Fibroblast of mammary gland (primary cell): ENCODE measurements at regions not wholly inside any gene's neighbourhood (a gene's known extent, or its start where the extent isn't known, plus 50 kb on each side); places are given as distances from the start of the nearest gene placed in this dataset.

ENCODE experiments used
- DNase-seq: peaks from one replicate; pipeline ENCODE4 v3.0.0-alpha.2; 2010; ENCODE audit warnings: low read depth
- H3K4me3 ChIP-seq: 2 replicates; pipeline ENCODE4 v1.5.1; 2011; ENCODE audit warnings: low read depth, mild to moderate bottlenecking, low read length, moderate library complexity; ENCODE audit not compliant: control insufficient read depth
- CTCF ChIP-seq: conservative IDR thresholded peaks from 2 replicates; pipeline ENCODE4 v1.5.1; 2011; ENCODE audit warnings: low read depth, low read length, inconsistent platforms; ENCODE audit not compliant: control insufficient read depth, insufficient read depth

GRCh38 chr11:11057472-11057854, 199.6 kb upstream of the ZBED5 start:
- no peak overlapping the region for H3K4me3 ChIP-seq
- DNase-seq = no peak
- TF ChIP-seq CTCF = no peak

GRCh38 chr11:11056749-11057471, 199.1 kb upstream of the ZBED5 start:
- no peak for TF ChIP-seq CTCF
- H3K4me3 ChIP-seq = no peak overlapping the region
- no peak for DNase-seq

- no peak overlapping the region for H3K4me3 ChIP-seq
- DNase-seq = no peak
- TF ChIP-seq CTCF = no peak
Observed at GRCh38 chr11:11056316-11056715, 198.5 kb upstream of the ZBED5 start.

- no peak for DNase-seq
- no peak overlapping the region for H3K4me3 ChIP-seq
- no peak for TF ChIP-seq CTCF
Observed at GRCh38 chr11:11047851-11048610, 190.2 kb upstream of the ZBED5 start.

- TF ChIP-seq CTCF = no peak
- DNase-seq = no peak
- no peak overlapping the region for H3K4me3 ChIP-seq
Observed at GRCh38 chr11:11046781-11047180, 188.9 kb upstream of the ZBED5 start.

- no peak for DNase-seq
- no peak overlapping the region for H3K4me3 ChIP-seq
- no peak for TF ChIP-seq CTCF
Observed at GRCh38 chr11:11045156-11045930, 187.5 kb upstream of the ZBED5 start.
